ENCODE measurements at regions not wholly inside any gene's neighbourhood (a gene's known extent, or its start where the extent isn't known, plus 50 kb on each side); places are given as distances from the start of the nearest gene placed in this dataset.

GRCh38 chr20:51176446-51176845, 153.5 kb upstream of the KCNG1 start:
- BruUV-seq (replicated peaks) = no TSS peak
- Histone ChIP-seq H3K27ac (ENCODE audit: insufficient read depth, low read depth, low read length) (no peak overlapping the region), H3K27me3 (ENCODE audit: control insufficient read depth in 2 of 2, insufficient read depth in 2 of 2, low read length in 2 of 2) (peaks cover 7 to 9% of the 10 kb centered on the region in 2 experiments), H3K79me2 (ENCODE audit: control insufficient read depth, insufficient read depth, low read length) (no peaks in the 10 kb centered on the region), H3K9ac (replicated peaks; ENCODE audit: extremely low read depth, insufficient read depth, low read length) (no peak overlapping the region), H3K4me2 (ENCODE audit: insufficient read depth, low read length) (no peak overlapping the region), H3K9me1 (replicated peaks; ENCODE audit: control insufficient read depth, extremely low read depth, insufficient read depth, low read length) (no peaks in the 10 kb centered on the region), H2AFZ (ENCODE audit: low read depth, low read length) (no peak overlapping the region), H4K20me1 (replicated peaks; ENCODE audit: control insufficient read depth, extremely low read depth, insufficient read depth, low read length) (no peaks in the 10 kb centered on the region), H3K36me3 (ENCODE audit: control insufficient read depth in 2 of 2, extremely low read depth in 1 of 2, insufficient read depth in 2 of 2, low read length in 2 of 2) (no peaks in the 10 kb centered on the region), H3K4me1 (ENCODE audit: control insufficient read depth, extremely low read depth, insufficient read depth, low read length) (no peaks in the 10 kb centered on the region), H3K9me3 (replicated peaks; ENCODE audit: control insufficient read depth, insufficient read depth, low read length) (no peaks in the 10 kb centered on the region), H3K4me3 (replicated peaks in 1 of 3; ENCODE audit: insufficient read depth in 1 of 3, low read depth in 1 of 3, low read length in 3 of 3) (no peak overlapping the region)
- no peak for DNase-seq (ENCODE audit: low read depth, low spot score)
- intact Hi-C loops (cut with micrococcal nuclease) = no loop called here
- dilution Hi-C loops (cut with MboI; ENCODE audit: extremely low pct_ligation_motif_present, low sequenced_read_pairs) = no loop called here
- CTCF ChIA-PET = no interaction called here
- TF ChIP-seq EZH2 (IDR thresholded peaks at IDR 0.05; ENCODE audit: borderline replicate concordance, low read depth, low read length, severe bottlenecking) = no peak
- POLR2A ChIA-PET = no interaction called here
- FAIRE-seq = no peak

- no peak overlapping the region for H3K4me2 ChIP-seq (ENCODE audit: insufficient read depth, low read length)
- no peak for DNase-seq (ENCODE audit: low read depth, low spot score)
- no TSS peak for BruUV-seq (replicated peaks)
- H3K9me3 ChIP-seq (replicated peaks; ENCODE audit: control insufficient read depth, insufficient read depth, low read length) = no peaks in the 10 kb centered on the region
- no peaks in the 10 kb centered on the region for H4K20me1 ChIP-seq (replicated peaks; ENCODE audit: control insufficient read depth, extremely low read depth, insufficient read depth, low read length)
- no peaks in the 10 kb centered on the region for H3K36me3 ChIP-seq (ENCODE audit: control insufficient read depth in 2 of 2, extremely low read depth in 1 of 2, insufficient read depth in 2 of 2, low read length in 2 of 2)
- dilution Hi-C loops (cut with MboI; ENCODE audit: extremely low pct_ligation_motif_present, low sequenced_read_pairs) (no loop called here), intact Hi-C loops (cut with micrococcal nuclease) (no loop called here)
- no peaks in the 10 kb centered on the region for H3K4me1 ChIP-seq (ENCODE audit: control insufficient read depth, extremely low read depth, insufficient read depth, low read length)
- CTCF ChIA-PET = no interaction called here
- no peak overlapping the region for H3K9ac ChIP-seq (replicated peaks; ENCODE audit: extremely low read depth, insufficient read depth, low read length)
- H3K4me3 ChIP-seq (replicated peaks in 1 of 3; ENCODE audit: insufficient read depth in 1 of 3, low read depth in 1 of 3, low read length in 3 of 3) = no peak overlapping the region
- H3K27ac ChIP-seq (ENCODE audit: insufficient read depth, low read depth, low read length) = no peak overlapping the region
- H3K79me2 ChIP-seq (ENCODE audit: control insufficient read depth, insufficient read depth, low read length) = no peaks in the 10 kb centered on the region
- TF ChIP-seq EZH2 (IDR thresholded peaks at IDR 0.05; ENCODE audit: borderline replicate concordance, low read depth, low read length, severe bottlenecking) = no peak
- TF ChIP-seq POLR2A (IDR thresholded peaks at IDR 0.05; ENCODE audit: low read depth, low read length) = no peak
- no peak for TF ChIP-seq POLR2AphosphoS5 (IDR thresholded peaks at IDR 0.05; ENCODE audit: insufficient read depth, low read depth, low read length)
- TF ChIP-seq MAX (IDR thresholded peaks at IDR 0.05; ENCODE audit: insufficient read depth, insufficient read length) = no peak
- TF ChIP-seq FOS (IDR thresholded peaks at IDR 0.05; ENCODE audit: borderline replicate concordance, insufficient read depth, low read length) = no peak
- TF ChIP-seq GATA2 (IDR thresholded peaks at IDR 0.05; ENCODE audit: insufficient read depth, insufficient read length, low read depth, low read length) = no peak
- TF ChIP-seq MYC (IDR thresholded peaks at IDR 0.05; ENCODE audit: low read depth, low read length) = no peak
- TF ChIP-seq CTCF (IDR thresholded peaks at IDR 0.05; ENCODE audit: extremely low read depth in 1 of 2, insufficient read depth in 1 of 2, low read depth in 1 of 2, low read length in 2 of 2) = no peak
- no peak for TF ChIP-seq JUN (IDR thresholded peaks at IDR 0.05; ENCODE audit: borderline replicate concordance, insufficient read depth, insufficient read length, low read depth)
- POLR2A ChIA-PET = no interaction called here
- H3K9me1 ChIP-seq (replicated peaks; ENCODE audit: control insufficient read depth, extremely low read depth, insufficient read depth, low read length) = no peaks in the 10 kb centered on the region
- H2AFZ ChIP-seq (ENCODE audit: low read depth, low read length) = no peak overlapping the region
- no peak for FAIRE-seq
- peaks cover 7 to 12% of the 10 kb centered on the region in 2 experiments for H3K27me3 ChIP-seq (ENCODE audit: control insufficient read depth in 2 of 2, insufficient read depth in 2 of 2, low read length in 2 of 2)
Observed at GRCh38 chr20:51175724-51176123, 152.8 kb upstream of the KCNG1 start.
